Activated T-helper 1 cell treated with anti-CD3 and anti-CD28 coated beads, Interleukin-12 subunit alpha, Interleukin-12 subunit beta, Interleukin-2, Interleukin-4 antibody, amounts not matched to agents 30 ng/mL and 10 ng/mL and 1 ng/mL, durations not matched to agents 14 hours and 24 hours and 36 hours (primary cell): ENCODE measurements at regions not wholly inside any gene's neighbourhood (a gene's known extent, or its start where the extent isn't known, plus 50 kb on each side); places are given as distances from the start of the nearest gene placed in this dataset.
"Not testable (repeated sequence)": the region's sequence is repeated elsewhere in the genome, so short reads cannot be mapped to it uniquely, and the experiment has no call there.

ENCODE experiments used
- DNase-seq: peaks from one replicate; pipeline ENCODE4 v3.0.0; 2021; ENCODE audit warnings: low spot score
- H3K27ac Mint-ChIP-seq: one replicate; pipeline ENCODE4 v1.8.0; 2021; ENCODE audit warnings: mild to moderate bottlenecking, mixed read lengths
- H3K27me3 Mint-ChIP-seq: one replicate; pipeline ENCODE4 v1.8.0; 2022; ENCODE audit warnings: mild to moderate bottlenecking, moderate library complexity, mixed read lengths; ENCODE audit not compliant: insufficient read depth
- H3K36me3 Mint-ChIP-seq: one replicate; pipeline ENCODE4 v1.8.0; 2021; ENCODE audit warnings: low read depth, mixed read lengths
- H3K4me1 Mint-ChIP-seq: one replicate; pipeline ENCODE4 v1.8.0; 2021; ENCODE audit warnings: low read depth, mixed read lengths
- H3K4me3 Mint-ChIP-seq: one replicate; pipeline ENCODE4 v1.8.0; 2021; ENCODE audit warnings: mild to moderate bottlenecking, moderate library complexity, mixed read lengths
- H3K9me3 Mint-ChIP-seq: one replicate; pipeline ENCODE4 v1.8.0; 2021; ENCODE audit warnings: mixed read lengths
- intact Hi-C: fragments of 100-400 bp; cut with micrococcal nuclease; formaldehyde crosslinking; loops from one replicate; pipeline ENCODE4 v1.15.1; 2024

DNA sequence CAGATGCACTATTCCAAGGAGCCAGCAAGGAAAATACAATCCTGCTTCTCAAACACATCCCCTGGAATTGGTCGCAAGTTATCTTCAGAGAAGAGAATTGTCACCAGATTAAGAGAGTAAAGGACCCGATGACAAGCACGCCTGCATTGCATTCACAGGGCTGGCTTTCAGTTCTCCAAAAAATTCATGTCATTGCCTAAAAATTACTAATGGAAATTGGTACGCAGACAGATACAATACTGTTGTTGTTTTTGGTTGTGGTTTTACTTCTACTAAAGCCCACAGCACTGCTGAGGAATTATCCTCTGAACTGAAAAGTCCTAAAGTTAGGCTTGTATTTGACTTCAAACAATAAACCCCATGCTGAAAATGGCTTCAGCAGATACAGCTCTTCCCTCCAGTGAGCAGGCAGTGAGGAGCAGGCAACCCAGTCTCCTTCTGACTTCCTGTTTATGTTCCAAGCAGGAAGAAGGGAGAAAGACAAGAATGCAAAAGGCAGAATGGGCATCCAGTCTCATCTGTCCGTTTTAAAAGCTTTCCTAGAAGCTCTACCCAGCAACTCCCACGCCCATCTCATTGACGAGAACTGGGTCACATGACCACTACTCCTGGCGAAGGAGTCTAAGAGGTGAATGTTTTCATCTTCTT, 80.6 kb upstream of the ZNF366 start:
- Mint-ChIP-seq H3K27ac (no peak overlapping the region), H3K27me3 (peaks cover 8% of the 10 kb centered on the region)

GRCh38 chr5:72586788-72587530, 79.7 kb upstream of the ZNF366 start:
- H3K27me3 Mint-ChIP-seq = peaks cover 5% of the 10 kb centered on the region
- DNase-seq = no peak
- intact Hi-C loops = no loop called here
- no peaks in the 10 kb centered on the region for H3K4me1 Mint-ChIP-seq
- H3K9me3 Mint-ChIP-seq = peaks cover 4% of the 10 kb centered on the region
- no peak overlapping the region for H3K4me3 Mint-ChIP-seq
- H3K36me3 Mint-ChIP-seq = no peaks in the 10 kb centered on the region
- H3K27ac Mint-ChIP-seq = no peak overlapping the region

More for the DNA sequence above, 80.6 kb upstream of the ZNF366 start:
- Mint-ChIP-seq H3K4me1 (no peaks in the 10 kb centered on the region), H3K36me3 (no peaks in the 10 kb centered on the region), H3K4me3 (no peak overlapping the region), H3K9me3 (no peaks in the 10 kb centered on the region)
- intact Hi-C loops = no loop called here
- DNase-seq = no peak

DNA sequence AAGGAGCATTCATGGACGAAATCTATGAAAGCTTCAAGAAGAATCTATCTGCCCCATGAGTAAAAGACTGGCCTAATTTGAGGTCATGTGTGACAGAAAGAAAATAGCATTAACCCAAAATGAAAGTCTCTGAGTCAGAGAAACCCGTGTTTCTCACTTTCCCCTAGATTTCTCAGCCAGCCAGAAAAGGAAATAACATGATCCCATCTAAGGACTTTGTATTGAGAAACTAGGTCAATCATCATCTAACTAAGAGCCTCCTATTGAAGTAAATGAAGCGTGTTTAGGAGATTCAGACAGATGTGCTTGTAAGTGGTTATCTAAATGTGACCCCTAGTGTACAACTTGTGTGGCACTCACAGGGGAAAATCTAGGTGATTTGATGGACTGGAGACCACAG, 77.3 kb upstream of the ZNF366 start:
- Mint-ChIP-seq H3K4me3 (no peak overlapping the region), H3K4me1 (no peaks in the 10 kb centered on the region), H3K36me3 (no peaks in the 10 kb centered on the region), H3K27ac (no peak overlapping the region), H3K27me3 (peaks cover 3% of the 10 kb centered on the region), H3K9me3 (peaks cover 4% of the 10 kb centered on the region)
- DNase-seq = no peak
- intact Hi-C loops = no loop called here

DNA sequence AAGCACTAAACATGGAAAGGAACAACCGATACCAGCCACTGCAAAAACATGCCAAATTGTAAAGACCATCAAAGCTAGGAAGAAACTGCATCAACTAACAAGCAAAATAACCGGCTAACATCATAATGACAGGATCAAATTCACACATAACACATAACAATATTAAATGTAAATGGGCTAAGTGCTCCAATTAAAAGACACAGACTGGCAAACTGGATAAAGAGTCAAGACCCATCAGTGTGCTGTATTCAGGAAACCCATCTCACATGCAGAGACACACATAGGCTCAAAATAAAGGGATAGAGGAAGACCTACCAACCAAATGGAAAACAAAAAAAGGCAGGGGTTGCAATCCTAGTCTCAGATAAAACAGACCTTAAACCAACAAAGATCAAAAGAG, 72.1 kb upstream of the ZNF366 start:
- DNase-seq, intact Hi-C loops, H3K36me3 Mint-ChIP-seq, H3K4me1 Mint-ChIP-seq, H3K4me3 Mint-ChIP-seq, H3K27me3 Mint-ChIP-seq, H3K27ac Mint-ChIP-seq: not testable (repeated sequence)
- H3K9me3 Mint-ChIP-seq = peaks cover 10% of the 10 kb centered on the region

GRCh38 chr5:72572236-72572765, 65.1 kb upstream of the ZNF366 start:
- no peak for DNase-seq
- intact Hi-C loops = no loop called here
- H3K27ac Mint-ChIP-seq = no peak overlapping the region
- H3K4me1 Mint-ChIP-seq = no peaks in the 10 kb centered on the region
- H3K9me3 Mint-ChIP-seq = peaks cover 6% of the 10 kb centered on the region
- H3K27me3 Mint-ChIP-seq = peaks cover 4% of the 10 kb centered on the region
- no peaks in the 10 kb centered on the region for H3K36me3 Mint-ChIP-seq
- H3K4me3 Mint-ChIP-seq = no peak overlapping the region

- Mint-ChIP-seq H3K4me3 (no peak overlapping the region), H3K4me1 (no peaks in the 10 kb centered on the region), H3K9me3 (no peaks in the 10 kb centered on the region), H3K27ac (no peak overlapping the region), H3K27me3 (peaks cover 4% of the 10 kb centered on the region), H3K36me3 (no peaks in the 10 kb centered on the region)
- intact Hi-C loops = no loop called here
- DNase-seq = no peak
These were observed 62.3 kb upstream of the ZNF366 start for GRCh38 chr5:72569408-72569944.

GRCh38 chr5:72566746-72567145, 59.5 kb upstream of the ZNF366 start:
- Mint-ChIP-seq H3K4me3 (no peak overlapping the region), H3K4me1 (no peaks in the 10 kb centered on the region), H3K27me3 (peaks cover 4% of the 10 kb centered on the region), H3K27ac (no peak overlapping the region), H3K9me3 (peaks cover 3% of the 10 kb centered on the region), H3K36me3 (no peaks in the 10 kb centered on the region)
- no peak for DNase-seq
- intact Hi-C loops = no loop called here

DNA sequence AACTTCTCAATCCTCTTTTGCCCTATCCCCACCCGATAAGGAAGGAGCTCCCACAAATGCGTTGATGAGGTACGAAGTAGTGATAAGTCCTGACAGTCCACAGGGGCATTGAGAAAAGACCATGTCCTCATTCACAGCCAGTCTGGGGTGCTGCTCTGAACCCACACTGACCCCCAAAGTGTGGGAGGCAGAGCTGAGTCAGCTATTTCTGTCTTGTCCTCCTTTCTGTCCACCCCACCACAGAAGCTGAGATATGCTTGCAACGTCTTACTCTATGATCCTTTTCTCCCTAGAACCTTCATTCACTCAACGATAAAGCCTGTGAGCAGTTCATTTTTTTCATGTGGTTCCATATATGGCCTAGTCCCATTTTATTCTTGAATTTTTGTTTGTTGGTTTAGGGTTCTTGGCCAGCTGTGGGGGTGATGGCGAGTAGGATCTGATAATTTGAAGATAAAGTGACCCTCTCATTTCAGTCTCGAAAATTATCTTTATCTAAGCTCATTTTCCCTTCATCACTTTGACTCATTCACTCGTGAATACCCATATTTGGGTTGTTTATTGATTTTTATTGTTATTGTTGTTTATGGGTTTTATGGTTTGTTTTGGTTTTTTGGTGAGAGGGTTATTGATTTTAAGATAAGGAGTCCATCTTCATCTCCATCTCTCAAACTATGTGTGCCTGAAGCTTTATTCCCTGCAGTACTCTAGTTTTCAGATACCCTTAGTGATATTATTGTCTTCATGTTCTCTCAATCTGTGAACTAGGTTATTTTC, 58.5 kb upstream of the ZNF366 start:
- DNase-seq = no peak
- no peaks in the 10 kb centered on the region for H3K36me3 Mint-ChIP-seq
- H3K4me3 Mint-ChIP-seq = no peak overlapping the region
- intact Hi-C loops = no loop called here
- peaks cover 3% of the 10 kb centered on the region for H3K9me3 Mint-ChIP-seq
- H3K27me3 Mint-ChIP-seq = peaks cover 4% of the 10 kb centered on the region
- H3K27ac Mint-ChIP-seq = no peak overlapping the region
- H3K4me1 Mint-ChIP-seq = no peaks in the 10 kb centered on the region

DNA sequence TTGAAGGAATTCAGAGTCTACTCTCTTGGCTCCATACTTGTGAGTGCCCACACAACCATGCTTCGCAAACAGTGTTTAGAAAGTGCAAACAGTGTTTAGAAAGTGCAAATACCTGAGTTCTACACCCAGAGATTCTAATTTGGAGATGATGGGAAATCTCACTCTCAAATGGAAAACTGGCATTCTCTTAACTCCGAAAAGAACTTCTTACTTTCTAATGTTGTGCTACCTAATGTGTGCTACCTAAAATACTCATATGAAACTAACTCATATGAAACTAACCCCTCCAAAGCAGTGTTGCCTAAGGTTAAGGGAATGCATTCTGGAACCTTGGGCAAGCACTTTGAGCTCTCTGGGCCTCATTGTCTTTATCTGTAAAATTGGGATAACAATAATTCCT, 55.5 kb upstream of the ZNF366 start:
- H3K4me3 Mint-ChIP-seq = no peak overlapping the region
- intact Hi-C loops = no loop called here
- no peak overlapping the region for H3K27ac Mint-ChIP-seq
- H3K9me3 Mint-ChIP-seq = peaks cover 3% of the 10 kb centered on the region
- peaks cover 7% of the 10 kb centered on the region for H3K27me3 Mint-ChIP-seq
- H3K36me3 Mint-ChIP-seq = no peaks in the 10 kb centered on the region
- DNase-seq = no peak
- no peaks in the 10 kb centered on the region for H3K4me1 Mint-ChIP-seq

DNA sequence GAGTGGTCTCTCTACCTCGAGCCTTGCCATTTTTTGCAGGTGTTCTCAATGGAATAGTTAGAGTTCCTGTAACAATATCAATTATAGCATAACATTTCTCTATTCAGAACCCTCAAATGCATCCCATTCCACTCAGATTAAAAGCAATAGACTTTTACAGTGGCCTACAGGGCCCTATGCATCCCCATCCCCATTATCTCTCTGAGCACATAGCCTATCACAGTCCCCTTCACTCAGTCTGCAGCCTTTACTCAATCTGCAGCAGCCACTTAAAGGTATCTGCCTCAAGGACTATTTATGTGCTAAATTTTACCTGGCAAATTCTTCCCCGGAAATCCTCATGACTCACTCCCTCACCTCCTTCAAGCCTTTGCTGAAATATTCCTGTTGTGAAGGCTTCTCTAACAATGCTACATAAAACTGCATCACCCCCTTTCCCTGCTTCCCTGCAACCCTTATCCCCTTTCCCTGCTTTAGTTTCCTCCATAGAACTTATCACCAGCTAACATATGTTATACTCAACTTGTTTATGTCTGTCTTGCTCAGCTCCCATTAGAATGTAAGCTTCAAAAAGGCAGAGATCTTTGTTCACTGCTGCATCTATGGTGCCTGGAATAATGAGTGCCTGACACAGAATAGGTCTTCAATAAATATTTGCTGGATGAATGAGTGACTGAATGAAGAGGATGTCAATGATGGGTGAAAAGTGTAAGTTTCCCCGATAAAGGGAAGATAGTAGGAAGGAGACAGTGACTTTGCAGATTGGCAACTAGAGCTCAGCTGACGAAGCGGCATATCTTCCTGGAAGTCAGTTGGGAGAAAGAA, 54.1 kb upstream of the ZNF366 start:
- no peaks in the 10 kb centered on the region for H3K36me3 Mint-ChIP-seq
- no peak overlapping the region for H3K4me3 Mint-ChIP-seq
- no peak for DNase-seq
- H3K27me3 Mint-ChIP-seq = peaks cover 16% of the 10 kb centered on the region
- no peak overlapping the region for H3K27ac Mint-ChIP-seq
- intact Hi-C loops = no loop called here
- peaks cover 4% of the 10 kb centered on the region for H3K4me1 Mint-ChIP-seq
- peaks cover 3% of the 10 kb centered on the region for H3K9me3 Mint-ChIP-seq

- Mint-ChIP-seq H3K27me3 (peaks cover 23% of the 10 kb centered on the region), H3K4me3 (no peak overlapping the region), H3K4me1 (peaks cover 7% of the 10 kb centered on the region), H3K9me3 (peaks cover 3% of the 10 kb centered on the region), H3K27ac (no peak overlapping the region), H3K36me3 (no peaks in the 10 kb centered on the region)
- intact Hi-C loops = no loop called here
- no peak for DNase-seq
These were observed 52.9 kb upstream of the ZNF366 start for GRCh38 chr5:72559866-72560766.
